GM13976 (cell line): ENCODE measurements at regions not wholly inside any gene's neighbourhood (a gene's known extent, or its start where the extent isn't known, plus 50 kb on each side); places are given as distances from the start of the nearest gene placed in this dataset.

Source experiments
- DNase-seq: peaks from one replicate; pipeline ENCODE4 v3.0.0; 2012; ENCODE audit warnings: low spot score
- in situ Hi-C: fragments of 300-500 bp; cut with MboI; formaldehyde crosslinking; loops from one replicate; pipeline ENCODE4 v1.12.0; 2022; ENCODE audit warnings: low sequenced_read_pairs, mixed read lengths, inconsistent platforms; ENCODE audit not compliant: unreplicated experiment
- TF ChIP-seq, protein P1 (sequence below): IDR thresholded peaks from 2 replicates; pipeline ENCODE4 v1.5.1; 2012; ENCODE audit warnings: borderline replicate concordance, mild to moderate bottlenecking; ENCODE audit not compliant: insufficient read depth; ENCODE audit errors: extremely low read depth, missing control alignments, control extremely low read depth

DNA sequence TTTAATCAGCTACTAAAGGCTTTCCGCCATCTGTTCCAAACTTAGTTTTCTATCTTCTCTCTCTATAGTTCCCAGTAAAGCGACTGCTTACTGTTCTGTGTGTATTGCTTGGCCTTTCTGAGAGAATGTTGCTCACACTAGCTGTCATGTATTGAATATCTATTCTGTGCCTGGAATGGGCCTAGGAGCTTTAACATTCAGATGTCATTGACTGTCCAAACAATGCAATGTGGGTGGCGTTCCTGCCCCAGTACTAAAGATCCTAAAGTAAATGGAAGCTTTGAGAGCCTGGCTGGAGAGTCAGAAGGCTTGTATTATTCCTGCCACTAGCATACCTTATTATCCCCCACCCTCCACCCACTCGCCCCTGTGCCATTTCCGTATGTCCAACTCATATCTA, 163.5 kb downstream of the SDHAF3 start:
- TF ChIP-seq, protein P1, sequence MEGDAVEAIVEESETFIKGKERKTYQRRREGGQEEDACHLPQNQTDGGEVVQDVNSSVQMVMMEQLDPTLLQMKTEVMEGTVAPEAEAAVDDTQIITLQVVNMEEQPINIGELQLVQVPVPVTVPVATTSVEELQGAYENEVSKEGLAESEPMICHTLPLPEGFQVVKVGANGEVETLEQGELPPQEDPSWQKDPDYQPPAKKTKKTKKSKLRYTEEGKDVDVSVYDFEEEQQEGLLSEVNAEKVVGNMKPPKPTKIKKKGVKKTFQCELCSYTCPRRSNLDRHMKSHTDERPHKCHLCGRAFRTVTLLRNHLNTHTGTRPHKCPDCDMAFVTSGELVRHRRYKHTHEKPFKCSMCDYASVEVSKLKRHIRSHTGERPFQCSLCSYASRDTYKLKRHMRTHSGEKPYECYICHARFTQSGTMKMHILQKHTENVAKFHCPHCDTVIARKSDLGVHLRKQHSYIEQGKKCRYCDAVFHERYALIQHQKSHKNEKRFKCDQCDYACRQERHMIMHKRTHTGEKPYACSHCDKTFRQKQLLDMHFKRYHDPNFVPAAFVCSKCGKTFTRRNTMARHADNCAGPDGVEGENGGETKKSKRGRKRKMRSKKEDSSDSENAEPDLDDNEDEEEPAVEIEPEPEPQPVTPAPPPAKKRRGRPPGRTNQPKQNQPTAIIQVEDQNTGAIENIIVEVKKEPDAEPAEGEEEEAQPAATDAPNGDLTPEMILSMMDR: no peak
- DNase-seq: no peak
- in situ Hi-C loops: no loop called here

DNA sequence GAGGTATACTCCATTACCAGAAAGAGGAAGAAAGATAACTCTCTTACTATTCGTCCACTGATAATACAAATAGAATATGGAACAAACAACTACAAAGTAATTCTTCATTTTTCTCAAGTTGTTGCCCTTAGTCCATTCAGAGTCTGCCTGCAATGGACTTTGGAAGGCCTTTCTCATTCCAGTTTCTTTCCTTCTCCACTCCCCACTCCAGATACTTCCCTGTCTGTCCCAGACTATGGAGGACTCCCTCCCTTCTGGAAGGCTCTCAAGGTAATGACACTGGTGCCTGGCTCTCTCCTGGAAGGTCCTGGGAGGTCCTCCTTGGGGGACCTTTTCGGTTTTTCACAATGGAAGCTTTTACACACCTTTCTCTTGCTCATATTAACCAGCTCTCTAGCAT, 167.8 kb downstream of the SDHAF3 start:
- DNase-seq: no peak
- in situ Hi-C loops: no loop called here
- TF ChIP-seq, protein P1: no peak

DNA sequence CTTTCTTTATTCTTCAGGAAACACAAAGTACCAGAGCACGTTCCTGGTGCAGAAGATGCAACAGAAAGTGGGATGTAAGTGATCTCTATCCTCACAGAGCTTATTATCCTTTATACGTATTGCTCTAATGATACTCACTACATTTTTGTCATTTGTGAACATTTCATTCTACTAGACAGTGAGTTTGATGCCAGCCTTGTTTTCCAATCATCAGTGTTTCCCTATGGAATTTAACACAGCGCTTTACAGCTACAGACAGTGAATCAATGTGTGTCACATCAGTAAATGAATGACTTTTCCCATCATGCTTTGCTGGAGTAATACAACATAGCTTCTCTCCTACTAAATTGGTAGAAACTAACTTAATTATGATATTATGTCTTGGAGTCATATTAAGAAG, 175.5 kb downstream of the SDHAF3 start:
- TF ChIP-seq, protein P1: no peak

DNA sequence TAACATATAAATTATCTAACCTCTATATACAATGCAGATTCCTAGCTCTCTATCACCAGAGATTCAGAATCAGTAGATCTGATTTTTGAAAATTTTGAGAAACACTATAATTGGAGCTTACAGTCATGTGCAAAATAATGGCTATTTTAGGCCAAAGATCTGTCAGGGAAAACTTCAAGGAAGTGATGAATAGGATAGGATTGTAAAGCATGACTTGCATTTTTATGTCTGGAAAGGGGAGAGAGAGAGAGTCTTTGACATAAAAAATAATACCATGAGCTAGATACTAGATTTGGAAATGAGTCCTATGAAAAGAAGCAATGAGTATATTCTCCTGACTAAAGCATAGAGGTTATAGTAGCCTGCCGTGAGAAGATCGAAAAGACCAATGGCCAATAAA, 181.1 kb downstream of the SDHAF3 start:
- TF ChIP-seq, protein P1: no peak
- in situ Hi-C loops: no loop called here
- no peak for DNase-seq

More for the DNA sequence above, 175.5 kb downstream of the SDHAF3 start:
- no peak for DNase-seq
- in situ Hi-C loops: no loop called here

DNA sequence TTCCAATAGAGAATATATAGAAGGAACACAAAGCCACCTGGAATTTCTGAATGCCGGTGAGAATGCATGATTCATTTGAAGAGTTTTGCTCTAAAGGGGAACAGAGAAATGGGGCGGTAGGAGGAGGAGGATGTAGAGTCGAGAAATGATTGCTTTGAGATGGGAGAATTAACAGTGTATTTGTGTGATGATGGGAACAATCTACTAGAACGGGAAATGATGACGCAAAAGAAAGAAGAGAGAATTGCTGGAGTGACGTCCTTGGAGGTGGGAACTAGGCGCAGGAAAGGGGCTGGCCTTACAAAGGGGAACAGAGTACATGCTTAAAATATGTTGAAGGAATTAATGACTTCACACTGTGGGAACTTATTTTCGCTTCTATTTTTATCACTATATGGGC, 188.1 kb downstream of the SDHAF3 start:
- TF ChIP-seq, protein P1: no peak
- DNase-seq: peak; percentile 8
- in situ Hi-C loops: no loop called here

DNA sequence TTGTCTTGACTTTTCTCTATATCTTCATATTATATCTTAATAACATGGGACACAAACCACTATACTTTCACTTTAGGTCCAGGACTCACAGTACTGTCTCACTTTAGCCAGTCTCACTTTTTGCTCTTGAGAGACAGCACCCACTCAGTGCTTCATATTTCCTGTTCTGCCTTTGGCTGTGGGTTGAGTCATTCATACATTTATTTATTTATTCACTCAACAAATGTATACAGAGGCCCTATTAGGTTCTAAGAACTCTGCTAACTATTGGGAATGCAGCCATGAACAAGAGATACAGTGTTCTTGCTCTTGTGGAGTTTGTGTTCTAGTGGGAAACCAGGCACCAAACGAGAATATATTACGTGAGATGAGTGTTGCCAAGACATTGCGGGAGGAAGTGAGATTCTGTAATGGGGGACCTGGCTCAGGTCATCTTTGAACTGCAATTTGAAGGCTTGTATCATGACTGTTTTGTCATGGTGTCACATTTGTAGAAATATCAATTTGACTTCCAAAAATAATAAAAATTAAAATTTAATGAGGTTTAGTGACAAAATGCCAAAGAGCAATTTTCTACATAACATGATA, 190.1 kb downstream of the SDHAF3 start:
- no peak for DNase-seq
- in situ Hi-C loops: no loop called here
- TF ChIP-seq, protein P1: no peak
